MM.1S (cell line): ENCODE measurements at regions not wholly inside any gene's neighbourhood (a gene's known extent, or its start where the extent isn't known, plus 50 kb on each side); places are given as distances from the start of the nearest gene placed in this dataset.

ENCODE experiments used
- CTCF ChIP-seq: fragments of 300-600 bp; sonication (generic); IDR thresholded peaks from 2 replicates; pipeline ENCODE4 v1.5.1; 2016; ENCODE audit warnings: antibody characterized with exemption, low read length, mixed read lengths
- EZH2 ChIP-seq: fragments of 300-600 bp; sonication (generic); optimal IDR thresholded peaks from 2 replicates; pipeline ENCODE3; 2017; ENCODE audit warnings: low read depth, mild to moderate bottlenecking, antibody characterized with exemption, low read length, mixed read lengths

- no peak for TF ChIP-seq CTCF
- TF ChIP-seq EZH2, result no peak
These were observed 154.9 kb upstream of the TIAM1 start for GRCh38 chr21:31498985-31499384.
